Neural cell (in vitro differentiated cells): ENCODE measurements at regions not wholly inside any gene's neighbourhood (a gene's known extent, or its start where the extent isn't known, plus 50 kb on each side); places are given as distances from the start of the nearest gene placed in this dataset.

Experiments
- H2AFZ ChIP-seq: fragments of 200-600, 300-800 bp; sonication (generic), shearing (Covaris generic); 2 replicates; pipeline ENCODE4 v1.6.0; 2014; ENCODE audit warnings: low read depth, mild to moderate bottlenecking, antibody characterized with exemption, low read length, moderate library complexity
- H3F3A ChIP-seq: fragments of 200-600 bp; shearing (Covaris generic); 2 replicates; pipeline ENCODE4 v1.6.1; 2016; ENCODE audit warnings: mild to moderate bottlenecking, moderate library complexity, mixed read lengths, antibody characterized with exemption, low read length; ENCODE audit not compliant: insufficient read depth, poor library complexity, severe bottlenecking
- H3K27ac ChIP-seq: fragments of 200-600, 300-800 bp; sonication (generic), shearing (Covaris generic); 2 replicates; pipeline ENCODE4 v1.5.1; 2014; ENCODE audit warnings: mild to moderate bottlenecking, low read length, moderate library complexity
- H3K27me3 ChIP-seq: fragments of 300-800, 200-600 bp; sonication (generic), shearing (Covaris generic); 2 replicates; pipeline ENCODE4 v1.6.0; 2014; ENCODE audit warnings: mild to moderate bottlenecking, low read depth, low read length, moderate library complexity; ENCODE audit not compliant: insufficient read depth
- H3K36me3 ChIP-seq: fragments of 300-800, 200-600 bp; sonication (generic), shearing (Covaris generic); 2 replicates; pipeline ENCODE4 v1.5.1; 2014; ENCODE audit warnings: mild to moderate bottlenecking, antibody characterized with exemption, low read length, moderate library complexity; ENCODE audit not compliant: insufficient read depth
- H3K4me2 ChIP-seq: fragments of 300-800, 200-600 bp; sonication (generic), shearing (Covaris generic); 2 replicates; pipeline ENCODE4 v1.6.0; 2014; ENCODE audit warnings: mild to moderate bottlenecking, low read length
- H3K4me3 ChIP-seq: fragments of 300-800, 200-600 bp; sonication (generic), shearing (Covaris generic); 2 replicates; pipeline ENCODE4 v1.5.1; 2014; ENCODE audit warnings: mild to moderate bottlenecking, low read length, moderate library complexity
- H3K79me2 ChIP-seq: fragments of 200-600 bp; shearing (Covaris generic); replicated peaks from 2 replicates; pipeline ENCODE4 v1.6.0; 2014; ENCODE audit warnings: mild to moderate bottlenecking, low read length, moderate library complexity; ENCODE audit not compliant: insufficient read depth
- H3K9ac ChIP-seq: fragments of 300-800, 200-600 bp; sonication (generic), shearing (Covaris generic); 2 replicates; pipeline ENCODE4 v1.6.1; 2016; ENCODE audit warnings: mild to moderate bottlenecking, low read length, mixed read lengths
- H3K9me2 ChIP-seq: fragments of 200-600 bp; shearing (Covaris generic); 2 replicates; pipeline ENCODE4 v1.6.1; 2016; ENCODE audit warnings: mild to moderate bottlenecking, low read length, mixed read lengths; ENCODE audit not compliant: insufficient read depth
- H3K9me3 ChIP-seq: fragments of 200-600, 300-800 bp; sonication (generic), shearing (Covaris generic); 2 replicates; pipeline ENCODE4 v1.6.1; 2016; ENCODE audit warnings: mild to moderate bottlenecking, mixed run types, low read length, moderate library complexity, mixed read lengths
- H4K20me1 ChIP-seq: fragments of 200-600 bp; shearing (Covaris generic); 2 replicates; pipeline ENCODE4 v1.6.1; 2016; ENCODE audit warnings: mild to moderate bottlenecking, mixed run types; ENCODE audit not compliant: insufficient read depth
- CTCF ChIP-seq: fragments of 450-650 bp; IDR thresholded peaks from 2 replicates; pipeline ENCODE4 v1.5.1; 2014; ENCODE audit warnings: antibody characterized with exemption, mild to moderate bottlenecking, moderate library complexity; ENCODE audit not compliant: poor library complexity, severe bottlenecking
- EP300 ChIP-seq: fragments of 450-650 bp; conservative IDR thresholded peaks from 2 replicates; pipeline ENCODE4 v1.6.1; 2014; ENCODE audit warnings: antibody characterized with exemption, mild to moderate bottlenecking, moderate library complexity; ENCODE audit not compliant: poor library complexity, severe bottlenecking
- EZH2 ChIP-seq: fragments of 200-600, 300-800 bp; shearing (Covaris generic), sonication (generic); IDR thresholded peaks from 2 replicates; pipeline ENCODE4 v1.6.1; 2014; ENCODE audit warnings: antibody characterized with exemption, low read length, borderline replicate concordance, mild to moderate bottlenecking; ENCODE audit not compliant: insufficient read depth, poor library complexity, severe bottlenecking
- MXI1 ChIP-seq: fragments of 450-650 bp; conservative IDR thresholded peaks from 2 replicates; pipeline ENCODE4 v1.6.1; 2014; ENCODE audit warnings: antibody characterized with exemption, mild to moderate bottlenecking; ENCODE audit not compliant: poor library complexity, severe bottlenecking
- POLR2AphosphoS5 ChIP-seq: IDR thresholded peaks from 2 replicates; pipeline ENCODE4 v1.6.1; 2012
- RAD21 ChIP-seq: fragments of 450-650 bp; conservative IDR thresholded peaks from 2 replicates; pipeline ENCODE4 v1.6.1; 2014; ENCODE audit warnings: antibody characterized with exemption, mild to moderate bottlenecking, moderate library complexity
- SMC3 ChIP-seq: fragments of 450-650 bp; conservative IDR thresholded peaks from 2 replicates; pipeline ENCODE4 v1.6.1; 2014; ENCODE audit warnings: antibody characterized with exemption, mild to moderate bottlenecking, moderate library complexity; ENCODE audit not compliant: poor library complexity
- TAF1 ChIP-seq: IDR thresholded peaks from 2 replicates; pipeline ENCODE4 v1.6.1; 2012; ENCODE audit warnings: low read depth
- TF ChIP-seq, protein P1 (sequence below): IDR thresholded peaks from 2 replicates; pipeline ENCODE4 v1.6.1; 2012; ENCODE audit warnings: borderline replicate concordance

GRCh38 chr7:15084368-15084767, 181.8 kb upstream of the DGKB start:
- Histone ChIP-seq H3K27me3 (no peaks in the 10 kb centered on the region), H3K79me2 (no peaks in the 10 kb centered on the region), H3K27ac (no peak overlapping the region), H3K9ac (no peak overlapping the region), H3F3A (no peaks in the 10 kb centered on the region), H3K36me3 (no peaks in the 10 kb centered on the region), H3K4me2 (no peak overlapping the region), H3K4me3 (no peak overlapping the region), H3K9me3 (no peaks in the 10 kb centered on the region), H4K20me1 (no peaks in the 10 kb centered on the region), H3K9me2 (no peaks in the 10 kb centered on the region), H2AFZ (no peak overlapping the region)
- TF ChIP-seq CTCF: no peak
- TF ChIP-seq, protein P1, sequence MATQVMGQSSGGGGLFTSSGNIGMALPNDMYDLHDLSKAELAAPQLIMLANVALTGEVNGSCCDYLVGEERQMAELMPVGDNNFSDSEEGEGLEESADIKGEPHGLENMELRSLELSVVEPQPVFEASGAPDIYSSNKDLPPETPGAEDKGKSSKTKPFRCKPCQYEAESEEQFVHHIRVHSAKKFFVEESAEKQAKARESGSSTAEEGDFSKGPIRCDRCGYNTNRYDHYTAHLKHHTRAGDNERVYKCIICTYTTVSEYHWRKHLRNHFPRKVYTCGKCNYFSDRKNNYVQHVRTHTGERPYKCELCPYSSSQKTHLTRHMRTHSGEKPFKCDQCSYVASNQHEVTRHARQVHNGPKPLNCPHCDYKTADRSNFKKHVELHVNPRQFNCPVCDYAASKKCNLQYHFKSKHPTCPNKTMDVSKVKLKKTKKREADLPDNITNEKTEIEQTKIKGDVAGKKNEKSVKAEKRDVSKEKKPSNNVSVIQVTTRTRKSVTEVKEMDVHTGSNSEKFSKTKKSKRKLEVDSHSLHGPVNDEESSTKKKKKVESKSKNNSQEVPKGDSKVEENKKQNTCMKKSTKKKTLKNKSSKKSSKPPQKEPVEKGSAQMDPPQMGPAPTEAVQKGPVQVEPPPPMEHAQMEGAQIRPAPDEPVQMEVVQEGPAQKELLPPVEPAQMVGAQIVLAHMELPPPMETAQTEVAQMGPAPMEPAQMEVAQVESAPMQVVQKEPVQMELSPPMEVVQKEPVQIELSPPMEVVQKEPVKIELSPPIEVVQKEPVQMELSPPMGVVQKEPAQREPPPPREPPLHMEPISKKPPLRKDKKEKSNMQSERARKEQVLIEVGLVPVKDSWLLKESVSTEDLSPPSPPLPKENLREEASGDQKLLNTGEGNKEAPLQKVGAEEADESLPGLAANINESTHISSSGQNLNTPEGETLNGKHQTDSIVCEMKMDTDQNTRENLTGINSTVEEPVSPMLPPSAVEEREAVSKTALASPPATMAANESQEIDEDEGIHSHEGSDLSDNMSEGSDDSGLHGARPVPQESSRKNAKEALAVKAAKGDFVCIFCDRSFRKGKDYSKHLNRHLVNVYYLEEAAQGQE: no peak
- no peak for TF ChIP-seq POLR2AphosphoS5
- no peak for TF ChIP-seq MXI1
- no peak for TF ChIP-seq SMC3
- TF ChIP-seq RAD21: no peak

DNA sequence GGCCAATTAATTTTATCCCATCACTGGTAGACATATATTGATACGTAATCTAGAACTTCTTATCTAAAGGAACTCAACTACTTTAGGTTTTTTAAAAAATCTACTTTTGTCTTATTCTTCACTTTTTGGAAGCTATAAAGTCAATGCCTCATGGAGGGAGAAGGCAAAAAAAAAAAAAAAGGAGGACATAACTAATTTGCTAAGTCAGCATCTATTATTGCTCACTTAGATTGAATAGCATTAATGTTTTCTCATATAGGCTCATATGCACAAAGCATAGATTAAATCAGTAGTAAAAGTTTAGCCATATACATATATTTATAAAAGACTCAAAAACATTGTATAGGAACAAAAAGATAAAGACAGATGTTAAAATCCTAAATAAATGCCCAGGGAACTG, 179.3 kb upstream of the DGKB start:
- H3K36me3 ChIP-seq: no peaks in the 10 kb centered on the region
- no peaks in the 10 kb centered on the region for H3K9me3 ChIP-seq
- no peaks in the 10 kb centered on the region for H3K79me2 ChIP-seq
- no peak overlapping the region for H3K27ac ChIP-seq
- H3K9me2 ChIP-seq: no peaks in the 10 kb centered on the region
- H3K9ac ChIP-seq: no peak overlapping the region
- no peak overlapping the region for H3K4me3 ChIP-seq
- H3F3A ChIP-seq: no peaks in the 10 kb centered on the region
- H3K4me2 ChIP-seq: no peak overlapping the region
- TF ChIP-seq MXI1: no peak
- TF ChIP-seq, protein P1: no peak
- TF ChIP-seq TAF1: no peak
- TF ChIP-seq CTCF: no peak
- no peak for TF ChIP-seq RAD21
- no peak for TF ChIP-seq POLR2AphosphoS5
- TF ChIP-seq SMC3: no peak
- TF ChIP-seq EZH2: no peak
- no peak for TF ChIP-seq EP300
- no peak overlapping the region for H2AFZ ChIP-seq
- no peaks in the 10 kb centered on the region for H3K27me3 ChIP-seq
- H4K20me1 ChIP-seq: no peaks in the 10 kb centered on the region
